Activated CD4-positive, alpha-beta T cell treated with anti-CD3 and anti-CD28 coated beads, Interleukin-2, amount 10 ng/mL, durations not matched to agents 7 days and 5 days (primary cell): ENCODE measurements at regions not wholly inside any gene's neighbourhood (a gene's known extent, or its start where the extent isn't known, plus 50 kb on each side); places are given as distances from the start of the nearest gene placed in this dataset.
A peak's percentile ranks its signal among the peaks of the same experiment; 100 is the strongest.

Experiments used
- CTCF ChIA-PET: fragments of 350-600 bp; sonication (Branson Sonifier 250); formaldehyde crosslinking; loops from one replicate; lab custom pipeline; 2021; ENCODE audit warnings: antibody characterized with exemption; lab: Charles Lee
- POLR2A ChIA-PET: fragments of 350-600 bp; sonication (Branson Sonifier 250); formaldehyde crosslinking; loops from one replicate; lab custom pipeline; 2021; ENCODE audit warnings: antibody characterized with exemption; lab: Charles Lee
- DNase-seq: peaks from one replicate; pipeline ENCODE4 v3.0.0-alpha.2; 2020
- H3K27ac Mint-ChIP-seq: one replicate; pipeline ENCODE4 v1.8.0; 2021; ENCODE audit warnings: mild to moderate bottlenecking, moderate library complexity, mixed read lengths
- H3K27me3 Mint-ChIP-seq: one replicate; pipeline ENCODE4 v1.8.0; 2021; ENCODE audit warnings: mixed read lengths
- H3K36me3 Mint-ChIP-seq: one replicate; pipeline ENCODE4 v1.8.0; 2021; ENCODE audit warnings: low read depth, mixed read lengths
- H3K4me1 Mint-ChIP-seq: one replicate; pipeline ENCODE4 v1.8.0; 2021; ENCODE audit warnings: mixed read lengths
- H3K4me3 Mint-ChIP-seq: one replicate; pipeline ENCODE4 v1.8.0; 2021; ENCODE audit warnings: mild to moderate bottlenecking, moderate library complexity, mixed read lengths
- H3K9me3 Mint-ChIP-seq: one replicate; pipeline ENCODE4 v1.8.0; 2021; ENCODE audit warnings: mixed read lengths

DNA sequence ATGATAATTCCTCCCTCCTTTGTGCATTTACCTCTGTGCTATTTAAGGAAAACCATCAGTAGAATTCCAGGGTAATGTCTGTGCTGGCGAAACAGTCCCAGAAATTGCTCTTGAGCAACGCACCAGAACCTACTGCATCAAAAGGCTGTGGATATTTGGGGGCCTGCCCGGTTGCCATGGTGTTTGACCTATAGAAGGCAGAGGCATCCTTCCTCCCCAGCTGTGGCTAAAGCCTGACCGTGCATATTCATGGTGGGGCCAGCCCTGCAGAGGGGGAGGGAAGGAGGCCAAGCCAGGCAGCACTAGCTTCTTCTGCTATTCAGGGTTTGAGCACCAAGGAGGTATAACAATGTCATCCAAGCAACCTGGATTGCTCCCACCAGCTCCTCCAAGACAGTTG lies 215.0 kb upstream of the E2F8 start:
- Mint-ChIP-seq H3K27me3 (peaks cover 4% of the 10 kb centered on the region), H3K9me3 (no peaks in the 10 kb centered on the region), H3K4me3 (no peak overlapping the region), H3K36me3 (no peaks in the 10 kb centered on the region), H3K27ac (no peak overlapping the region), H3K4me1 (no peaks in the 10 kb centered on the region)
- CTCF ChIA-PET, result interaction anchor here (0.9 kb wide), 1 partner anchor 10 kb away, joined by 3 read pairs; no protein-coding TSS in a partner anchor
- POLR2A ChIA-PET, result no interaction called here
- DNase-seq, result no peak

DNA sequence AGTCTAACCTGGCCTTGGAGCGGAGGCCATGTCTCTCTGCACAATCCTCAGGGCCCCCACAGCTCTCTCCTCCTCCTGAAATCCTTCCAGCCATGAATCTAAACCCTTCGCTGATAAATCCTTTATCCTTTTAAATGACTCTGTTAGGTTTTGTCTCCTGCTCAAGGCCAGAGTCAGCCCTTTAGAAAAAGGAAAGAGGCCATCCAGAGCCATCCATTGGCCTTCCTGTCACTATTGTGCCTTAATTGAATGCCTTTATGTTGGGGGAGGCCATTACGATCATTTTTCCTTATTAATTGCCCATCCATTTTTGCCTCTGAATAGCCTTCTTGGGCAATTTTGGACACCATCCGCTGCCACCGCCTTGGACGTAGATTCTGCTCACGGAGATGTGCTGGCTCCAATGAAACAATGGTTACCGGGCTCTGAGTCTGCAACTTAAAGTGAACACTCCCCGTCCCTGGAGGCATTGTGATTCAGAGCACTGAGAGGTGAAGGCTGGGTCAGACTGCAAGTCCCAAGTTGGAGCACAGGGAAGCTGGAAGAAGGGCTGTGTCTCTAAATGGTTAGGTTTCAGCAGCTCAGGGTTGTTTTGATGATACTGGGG lies 213.0 kb upstream of the E2F8 start:
- ChIA-PET POLR2A (no interaction called here), CTCF (no interaction called here)
- Mint-ChIP-seq H3K4me3 (no peak overlapping the region), H3K27me3 (peaks cover 4% of the 10 kb centered on the region), H3K4me1 (no peaks in the 10 kb centered on the region), H3K27ac (no peak overlapping the region), H3K36me3 (no peaks in the 10 kb centered on the region), H3K9me3 (no peaks in the 10 kb centered on the region)
- DNase-seq, result no peak

DNA sequence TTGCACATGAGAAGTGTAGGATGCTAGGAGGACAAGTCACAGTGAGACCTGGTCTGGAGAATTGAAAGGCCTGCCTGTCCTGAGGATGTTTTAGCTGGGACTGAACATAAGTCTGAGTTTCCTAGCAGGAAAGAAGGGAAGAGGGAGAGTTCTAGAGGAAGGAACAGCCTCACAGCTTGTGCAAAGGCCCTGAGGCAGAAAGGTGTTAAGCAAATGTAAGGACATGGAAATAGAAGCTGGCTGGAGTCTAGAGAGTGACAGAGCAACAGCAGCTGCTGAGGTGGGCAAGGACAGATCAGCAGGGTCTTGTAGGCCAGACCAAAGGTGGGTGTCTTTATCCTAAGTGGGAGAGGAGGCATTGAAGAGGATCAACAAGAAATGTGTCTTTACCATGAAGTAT lies 210.9 kb upstream of the E2F8 start:
- POLR2A ChIA-PET, result no interaction called here
- Mint-ChIP-seq H3K27ac (no peak overlapping the region), H3K9me3 (no peaks in the 10 kb centered on the region), H3K36me3 (no peaks in the 10 kb centered on the region), H3K4me1 (no peaks in the 10 kb centered on the region), H3K27me3 (peaks cover 2% of the 10 kb centered on the region), H3K4me3 (no peak overlapping the region)
- CTCF ChIA-PET, result no interaction called here
- DNase-seq, result no peak

DNA sequence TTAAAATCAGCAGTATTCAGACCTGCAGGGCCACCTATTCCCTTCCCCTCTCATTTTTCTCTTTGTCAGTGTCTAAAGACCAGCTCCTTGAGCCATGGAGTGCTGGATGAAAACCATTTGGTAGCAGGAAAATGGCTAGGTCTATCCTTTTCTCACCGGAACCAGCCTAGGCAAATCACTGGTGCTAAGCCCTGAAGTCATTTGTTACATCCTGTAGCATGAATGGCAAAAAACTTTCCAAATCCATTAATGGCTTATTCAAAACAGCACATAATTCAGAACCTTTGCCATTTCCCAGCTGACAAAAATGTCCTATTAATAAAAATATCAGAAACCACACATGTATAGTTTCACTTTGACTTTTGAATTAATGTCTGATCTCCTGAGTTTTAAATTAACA lies 209.5 kb upstream of the E2F8 start:
- Mint-ChIP-seq H3K4me3 (no peak overlapping the region), H3K36me3 (no peaks in the 10 kb centered on the region), H3K27ac (no peak overlapping the region), H3K4me1 (no peaks in the 10 kb centered on the region), H3K9me3 (no peaks in the 10 kb centered on the region), H3K27me3 (peaks cover 2% of the 10 kb centered on the region)
- ChIA-PET CTCF (no interaction called here), POLR2A (no interaction called here)
- DNase-seq, result no peak

DNA sequence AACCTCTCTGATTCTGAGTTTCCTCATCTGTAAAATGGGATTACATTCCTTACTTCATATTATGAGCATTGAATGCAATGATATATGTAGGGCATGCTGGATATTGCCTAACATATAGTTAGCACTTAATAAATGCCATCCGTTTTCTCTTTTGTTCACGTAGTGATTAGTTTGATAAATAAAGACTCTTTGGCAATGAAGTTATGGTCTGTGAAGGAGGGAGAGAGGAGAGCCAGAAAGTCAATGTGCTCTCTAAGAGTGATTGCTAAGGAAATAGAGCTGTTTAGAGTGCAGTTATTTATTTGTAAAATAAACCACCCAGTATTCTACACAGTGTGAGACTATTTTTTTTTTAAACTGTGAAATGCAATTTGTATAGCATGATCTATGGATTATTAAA lies 207.9 kb upstream of the E2F8 start:
- no peaks in the 10 kb centered on the region for H3K9me3 Mint-ChIP-seq
- no peaks in the 10 kb centered on the region for H3K36me3 Mint-ChIP-seq
- no peak overlapping the region for H3K4me3 Mint-ChIP-seq
- H3K27ac Mint-ChIP-seq, result no peak overlapping the region
- peaks cover 4% of the 10 kb centered on the region for H3K27me3 Mint-ChIP-seq
- ChIA-PET POLR2A (no interaction called here), CTCF (no interaction called here)
- no peak for DNase-seq
- H3K4me1 Mint-ChIP-seq, result no peaks in the 10 kb centered on the region

DNA sequence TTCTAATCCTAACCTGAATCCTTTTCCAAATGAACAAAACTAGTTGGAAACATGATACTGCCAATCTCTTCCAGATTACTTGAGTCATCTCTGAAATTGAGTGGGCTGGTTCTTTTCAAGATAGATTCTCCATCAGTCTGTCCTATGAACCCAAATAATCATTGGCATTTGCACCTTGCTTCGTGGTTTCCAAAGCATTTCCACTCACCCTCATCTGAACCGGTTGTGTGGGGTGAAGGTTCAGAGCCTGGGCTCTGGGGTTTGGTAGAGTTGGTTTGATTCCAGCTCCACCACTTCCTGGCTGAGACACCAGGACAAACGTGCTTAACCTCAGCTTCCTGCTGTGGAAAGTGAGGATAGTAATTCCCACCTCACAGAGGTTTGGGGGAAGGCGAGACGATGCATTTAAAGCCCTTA lies 206.4 kb upstream of the E2F8 start:
- DNase-seq, result no peak
- ChIA-PET CTCF (no interaction called here), POLR2A (no interaction called here)
- Mint-ChIP-seq H3K27me3 (peaks cover 4% of the 10 kb centered on the region), H3K4me3 (no peak overlapping the region), H3K36me3 (no peaks in the 10 kb centered on the region), H3K4me1 (peaks cover 3% of the 10 kb centered on the region), H3K9me3 (no peaks in the 10 kb centered on the region), H3K27ac (no peak overlapping the region)

DNA sequence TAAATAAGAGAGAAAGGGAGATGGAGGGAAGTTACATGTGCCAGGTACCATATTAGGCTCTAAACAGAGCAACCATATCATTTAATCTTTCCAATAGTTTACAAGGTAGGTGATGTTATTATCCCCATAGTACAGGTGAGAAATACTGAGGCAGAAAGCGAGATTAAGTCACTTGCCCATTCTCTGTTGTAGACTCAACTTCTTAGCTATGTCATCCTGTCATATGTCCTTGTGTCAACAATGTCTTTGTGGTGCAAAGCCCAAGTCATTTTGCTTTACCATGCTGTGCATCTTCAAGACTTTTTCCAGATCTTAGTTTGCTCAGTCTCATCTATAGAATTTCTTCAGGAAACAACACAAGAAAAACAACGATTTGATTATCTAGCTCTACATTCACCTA lies 205.0 kb upstream of the E2F8 start:
- no peak overlapping the region for H3K27ac Mint-ChIP-seq
- peaks cover 4% of the 10 kb centered on the region for H3K4me1 Mint-ChIP-seq
- peaks cover 7% of the 10 kb centered on the region for H3K27me3 Mint-ChIP-seq
- no peaks in the 10 kb centered on the region for H3K9me3 Mint-ChIP-seq
- H3K36me3 Mint-ChIP-seq, result no peaks in the 10 kb centered on the region
- ChIA-PET POLR2A (no interaction called here), CTCF (interaction anchor here (0.6 to 0.9 kb wide), 3 partner anchors 10 to 103 kb away, joined by 3 to 9 read pairs (median 3); no protein-coding TSS in a partner anchor)
- no peak overlapping the region for H3K4me3 Mint-ChIP-seq
- DNase-seq, result no peak

DNA sequence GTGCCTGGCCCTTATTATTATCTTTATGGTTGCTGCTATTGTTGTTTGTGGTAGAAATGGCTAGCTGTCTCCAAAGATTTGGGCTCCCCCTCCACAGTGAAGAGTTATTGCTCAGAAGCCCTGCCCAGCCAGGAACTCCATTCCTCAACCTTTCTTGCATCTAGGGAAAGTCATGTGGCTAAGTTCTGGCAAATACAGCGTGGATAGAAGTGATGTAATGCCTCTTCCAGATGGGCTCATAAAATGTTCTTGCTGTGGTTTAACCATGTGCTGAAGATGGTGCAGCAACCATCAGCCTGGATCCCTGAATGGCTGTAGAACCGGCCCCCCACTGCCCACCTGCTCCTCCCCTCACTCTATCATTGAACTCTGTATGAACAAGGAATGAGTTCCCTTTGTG lies 203.5 kb upstream of the E2F8 start:
- Mint-ChIP-seq H3K27me3 (peaks cover 12% of the 10 kb centered on the region), H3K4me1 (peaks cover 4% of the 10 kb centered on the region), H3K4me3 (no peak overlapping the region), H3K36me3 (no peaks in the 10 kb centered on the region), H3K27ac (no peak overlapping the region), H3K9me3 (no peaks in the 10 kb centered on the region)
- POLR2A ChIA-PET, result no interaction called here
- no peak for DNase-seq
- CTCF ChIA-PET, result no interaction called here

DNA sequence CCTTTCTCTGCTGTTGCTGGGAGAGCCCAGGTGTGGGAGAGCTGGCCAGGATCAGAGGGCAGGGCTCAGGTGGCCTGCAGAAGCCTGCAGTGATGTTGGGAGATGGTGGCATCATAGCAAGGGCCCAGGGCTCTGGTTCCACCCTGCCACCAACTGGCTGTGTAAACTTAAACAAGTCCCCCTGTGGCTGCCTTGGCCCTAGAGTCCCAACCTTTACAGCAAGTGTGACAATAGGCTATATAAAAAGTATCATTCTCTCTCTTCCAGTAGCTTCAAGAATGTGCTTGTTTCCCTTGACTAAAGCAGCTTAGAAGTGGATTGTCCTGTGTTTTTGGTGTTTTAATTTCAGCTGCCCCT lies 201.8 kb upstream of the E2F8 start:
- peaks cover 12% of the 10 kb centered on the region for H3K27me3 Mint-ChIP-seq
- H3K36me3 Mint-ChIP-seq, result no peaks in the 10 kb centered on the region
- peaks cover 4% of the 10 kb centered on the region for H3K4me1 Mint-ChIP-seq
- POLR2A ChIA-PET, result no interaction called here
- DNase-seq, result no peak
- H3K9me3 Mint-ChIP-seq, result no peaks in the 10 kb centered on the region
- CTCF ChIA-PET, result interaction anchor here (1.3 kb wide), 1 partner anchor 12 kb away, joined by 4 read pairs; no protein-coding TSS in a partner anchor
- no peak overlapping the region for H3K27ac Mint-ChIP-seq
- H3K4me3 Mint-ChIP-seq, result no peak overlapping the region

DNA sequence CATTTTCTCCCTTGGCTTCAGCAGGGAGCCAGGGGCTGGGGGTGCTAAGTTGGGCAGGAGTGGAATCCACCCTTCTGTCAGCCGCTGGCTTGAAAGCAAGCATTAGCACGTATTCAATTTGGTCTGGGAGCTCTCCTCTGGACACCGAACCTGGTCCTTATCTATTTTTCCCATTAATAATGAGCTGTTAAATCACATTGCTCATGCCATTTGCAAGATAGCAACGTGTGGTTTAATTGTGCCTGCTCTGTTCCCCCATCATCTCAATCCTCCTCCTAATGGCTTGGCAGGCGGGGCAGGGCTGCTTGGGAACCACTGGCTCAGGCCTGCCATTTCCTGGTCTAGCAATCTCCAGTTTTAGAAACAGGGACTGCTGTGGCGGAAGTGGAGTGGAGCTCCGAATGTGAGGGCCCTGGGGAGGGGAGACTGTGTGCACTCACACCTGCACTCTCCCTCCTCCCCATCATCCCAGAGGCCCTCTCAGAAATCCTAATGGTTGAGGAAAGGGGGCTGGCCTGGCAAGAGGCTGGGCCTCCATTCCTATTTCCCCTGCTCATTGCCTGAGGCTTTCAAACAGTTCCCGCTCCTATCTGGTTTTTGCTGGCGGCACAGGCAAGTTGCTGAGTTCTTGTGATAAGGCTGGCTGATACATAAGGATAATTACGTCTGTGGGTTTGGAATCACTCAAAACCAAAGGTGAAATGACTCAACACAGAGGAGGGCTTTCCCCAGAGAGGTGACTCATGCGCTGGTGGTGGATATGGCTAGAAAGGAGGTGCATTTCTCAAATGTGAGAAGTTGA lies 201.2 kb upstream of the E2F8 start:
- Mint-ChIP-seq H3K4me3 (no peak overlapping the region), H3K27ac (no peak overlapping the region), H3K36me3 (no peaks in the 10 kb centered on the region), H3K27me3 (peaks cover 16% of the 10 kb centered on the region), H3K4me1 (peaks cover 4% of the 10 kb centered on the region), H3K9me3 (no peaks in the 10 kb centered on the region)
- CTCF ChIA-PET, result interaction anchor here (1.3 kb wide), 1 partner anchor 11 kb away, joined by 4 read pairs; no protein-coding TSS in a partner anchor
- POLR2A ChIA-PET, result no interaction called here
- peak; percentile 12 for DNase-seq

DNA sequence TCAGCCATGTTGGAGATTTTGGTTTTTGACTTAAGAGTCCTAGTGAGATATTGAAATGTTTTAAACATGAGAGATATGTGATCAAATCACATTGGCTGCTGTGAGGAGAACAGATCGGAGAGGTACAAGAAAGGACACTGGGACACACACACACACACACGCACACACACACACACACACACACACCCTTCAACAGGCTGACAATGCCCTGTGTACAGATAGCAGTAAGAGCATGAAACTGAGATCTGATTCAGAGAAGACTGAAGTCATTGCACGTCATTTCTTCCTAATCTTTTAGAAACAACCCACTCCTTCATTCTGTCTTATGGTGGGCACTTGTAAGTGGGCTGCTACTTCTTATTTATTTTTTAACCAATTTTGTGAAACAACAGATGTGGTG lies 200.5 kb upstream of the E2F8 start:
- ChIA-PET POLR2A (no interaction called here), CTCF (no interaction called here)
- no peaks in the 10 kb centered on the region for H3K9me3 Mint-ChIP-seq
- peaks cover 4% of the 10 kb centered on the region for H3K4me1 Mint-ChIP-seq
- H3K4me3 Mint-ChIP-seq, result no peak overlapping the region
- DNase-seq, result no peak
- H3K36me3 Mint-ChIP-seq, result no peaks in the 10 kb centered on the region
- peak overlapping the region; percentile 16 for H3K27ac Mint-ChIP-seq
- H3K27me3 Mint-ChIP-seq, result peaks cover 16% of the 10 kb centered on the region

DNA sequence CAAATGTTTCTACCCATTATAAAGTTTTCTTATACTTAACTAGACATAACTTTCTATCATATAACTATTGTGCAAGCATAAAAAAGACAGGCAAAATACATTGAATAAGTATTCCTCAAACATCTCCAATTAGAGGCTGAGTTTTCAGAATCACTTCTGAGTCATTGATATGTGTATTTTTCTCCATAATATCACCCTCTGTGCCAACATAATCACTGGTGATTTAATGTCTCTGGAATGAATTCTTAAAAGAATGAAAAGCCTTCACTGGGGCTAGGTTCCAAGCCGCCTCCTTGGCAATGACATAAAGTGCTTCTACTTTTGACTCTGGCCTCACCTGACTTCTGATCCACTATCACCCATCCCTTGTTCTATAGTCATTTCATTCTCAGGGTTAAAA lies 197.0 kb upstream of the E2F8 start:
- CTCF ChIA-PET, result no interaction called here
- Mint-ChIP-seq H3K4me1 (peaks cover 4% of the 10 kb centered on the region), H3K9me3 (no peaks in the 10 kb centered on the region), H3K27me3 (peaks cover 20% of the 10 kb centered on the region), H3K27ac (no peak overlapping the region), H3K36me3 (no peaks in the 10 kb centered on the region), H3K4me3 (no peak overlapping the region)
- DNase-seq, result no peak
- POLR2A ChIA-PET, result no interaction called here

DNA sequence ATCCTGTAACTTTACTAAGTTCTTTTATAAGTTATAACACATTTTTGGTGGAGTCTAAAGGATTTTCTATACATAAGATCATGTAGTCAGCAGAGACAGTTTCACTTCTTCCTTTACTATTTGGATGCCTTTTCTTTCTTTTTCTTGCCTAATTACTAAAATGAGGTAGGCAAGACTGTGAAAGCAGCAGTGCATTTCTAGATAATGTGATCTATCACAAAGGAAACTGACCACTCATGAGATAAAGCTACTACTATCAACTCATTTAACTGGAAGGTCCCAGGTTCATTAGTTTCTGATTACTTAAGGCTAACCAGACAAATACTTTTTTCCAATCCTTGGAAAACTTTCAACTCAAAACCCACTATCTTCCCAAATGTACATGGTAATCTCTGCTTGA lies 196.2 kb upstream of the E2F8 start:
- Mint-ChIP-seq H3K36me3 (no peaks in the 10 kb centered on the region), H3K9me3 (no peaks in the 10 kb centered on the region), H3K4me3 (no peak overlapping the region), H3K27ac (no peak overlapping the region), H3K27me3 (peaks cover 24% of the 10 kb centered on the region), H3K4me1 (no peaks in the 10 kb centered on the region)
- DNase-seq, result no peak
- CTCF ChIA-PET, result no interaction called here
- POLR2A ChIA-PET, result no interaction called here
